ENCODE measurements at regions not wholly inside any gene's neighbourhood (a gene's known extent, or its start where the extent isn't known, plus 50 kb on each side); places are given as distances from the start of the nearest gene placed in this dataset.

- no peak for TF ChIP-seq CTCF (conservative IDR thresholded peaks at IDR 0.05; ENCODE audit: low read depth)
- no peak for DNase-seq (ENCODE audit: low spot score)
- H3K27ac ChIP-seq: no peak overlapping the region
- ChIA-PET CTCF (no interaction called here), POLR2A (ENCODE audit: low non-redundant PET) (no interaction called here)
Measured at GRCh38 chr16:86892509-86892908, 314.2 kb downstream of the FOXL1 start.

- ChIA-PET CTCF (no interaction called here), POLR2A (ENCODE audit: low non-redundant PET) (no interaction called here)
- DNase-seq (ENCODE audit: low spot score): no peak
- H3K27ac ChIP-seq: no peak overlapping the region
- TF ChIP-seq CTCF (conservative IDR thresholded peaks at IDR 0.05; ENCODE audit: low read depth): no peak
Measured at GRCh38 chr16:86893506-86893905, 315.2 kb downstream of the FOXL1 start.

- DNase-seq (ENCODE audit: low spot score): no peak
- no peak overlapping the region for H3K27ac ChIP-seq
- TF ChIP-seq CTCF (conservative IDR thresholded peaks at IDR 0.05; ENCODE audit: low read depth): no peak
- ChIA-PET CTCF (no interaction called here), POLR2A (ENCODE audit: low non-redundant PET) (no interaction called here)
Measured at GRCh38 chr16:86894029-86894567, 315.7 kb downstream of the FOXL1 start.

GRCh38 chr16:86894925-86895324 is 316.6 kb downstream of the FOXL1 start:
- POLR2A ChIA-PET (ENCODE audit: low non-redundant PET): no interaction called here
- no peak for TF ChIP-seq CTCF (conservative IDR thresholded peaks at IDR 0.05; ENCODE audit: low read depth)
- CTCF ChIA-PET: interaction anchor here (0.6 kb wide), 1 partner anchor 134 kb away, joined by 3 read pairs; no protein-coding TSS in a partner anchor
- DNase-seq (ENCODE audit: low spot score): no peak
- H3K27ac ChIP-seq: no peak overlapping the region

- ChIA-PET CTCF (no interaction called here), POLR2A (ENCODE audit: low non-redundant PET) (no interaction called here)
- H3K27ac ChIP-seq: no peak overlapping the region
- no peak for TF ChIP-seq CTCF (conservative IDR thresholded peaks at IDR 0.05; ENCODE audit: low read depth)
- no peak for DNase-seq (ENCODE audit: low spot score)
Measured at GRCh38 chr16:86895606-86896005, 317.3 kb downstream of the FOXL1 start.

GRCh38 chr16:86896976-86897375 is 318.6 kb downstream of the FOXL1 start:
- H3K27ac ChIP-seq: no peak overlapping the region
- ChIA-PET POLR2A (ENCODE audit: low non-redundant PET) (no interaction called here), CTCF (interaction anchor here (0.6 kb wide), 1 partner anchor 739 kb away, joined by 5 read pairs; no protein-coding TSS in a partner anchor)
- DNase-seq (ENCODE audit: low spot score): no peak
- no peak for TF ChIP-seq CTCF (conservative IDR thresholded peaks at IDR 0.05; ENCODE audit: low read depth)

GRCh38 chr16:86897486-86897885 is 319.1 kb downstream of the FOXL1 start:
- TF ChIP-seq CTCF (conservative IDR thresholded peaks at IDR 0.05; ENCODE audit: low read depth): no peak
- CTCF ChIA-PET: no interaction called here
- no peak overlapping the region for H3K27ac ChIP-seq
- POLR2A ChIA-PET (ENCODE audit: low non-redundant PET): no interaction called here
- DNase-seq (ENCODE audit: low spot score): no peak

Data from RWPE1 (cell line).